ENCODE measurements at regions not wholly inside any gene's neighbourhood (a gene's known extent, or its start where the extent isn't known, plus 50 kb on each side); places are given as distances from the start of the nearest gene placed in this dataset.

DNA sequence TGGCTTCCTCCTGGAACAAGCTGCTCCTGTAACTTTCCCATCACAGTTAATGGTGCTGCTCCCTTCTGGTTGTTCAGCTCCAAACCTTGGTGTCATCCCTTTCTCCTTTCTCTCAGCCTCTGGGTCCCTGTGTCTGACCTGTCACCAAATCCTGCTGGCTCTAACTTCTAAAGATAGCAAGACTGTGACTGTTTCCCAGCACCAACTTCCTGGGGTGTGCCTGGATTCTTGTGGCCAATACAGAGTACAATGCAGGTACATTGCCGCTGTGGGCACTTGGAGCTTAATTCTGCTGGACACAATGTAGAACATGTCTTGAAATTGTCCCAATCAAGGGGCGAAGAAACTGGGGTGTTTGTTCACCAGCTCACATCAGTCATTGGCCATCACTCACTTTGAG is 156.7 kb upstream of the CSF3R start:
- DNase-seq: no peak

DNA sequence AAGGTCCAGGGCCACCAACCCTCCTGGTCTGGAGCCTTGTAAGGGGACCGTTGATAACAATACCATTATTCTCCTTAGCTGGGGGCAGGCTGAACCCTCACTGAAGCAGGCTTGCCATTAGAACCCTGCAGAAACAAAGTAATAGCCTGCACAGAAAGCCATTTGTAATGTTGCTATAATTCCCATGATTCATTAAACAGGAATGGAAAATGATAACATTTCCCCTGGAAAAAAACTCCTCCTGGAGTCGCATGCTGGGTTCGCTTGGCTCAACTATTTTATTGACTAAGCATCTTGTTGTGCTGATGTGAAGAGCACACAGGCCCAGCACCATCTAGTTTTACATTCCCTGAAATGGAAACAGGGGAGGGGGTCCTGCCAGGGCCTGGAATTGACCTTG is 155.6 kb upstream of the CSF3R start:
- DNase-seq: no peak

GRCh38 chr1:36636206-36636605 is 153.5 kb upstream of the CSF3R start:
- no peak for DNase-seq

DNA sequence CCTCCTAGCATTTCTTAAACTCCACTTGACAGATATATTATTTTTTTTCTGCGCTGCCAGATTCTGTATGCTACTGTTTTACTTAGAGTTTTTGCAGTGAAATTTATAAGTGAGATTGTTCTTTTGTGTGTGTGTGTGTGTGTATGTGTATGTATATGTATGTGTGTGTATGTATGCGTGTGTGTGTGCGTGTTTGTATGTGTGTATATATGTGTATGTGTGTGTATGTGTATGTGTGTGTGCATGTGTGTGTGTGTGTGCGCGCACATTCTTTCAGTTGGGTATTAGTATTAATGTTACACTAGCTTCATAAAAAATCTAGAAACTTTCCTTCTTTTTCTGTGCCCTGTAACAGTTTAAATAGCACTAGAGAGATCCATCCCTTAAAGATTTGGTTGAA is 152.6 kb upstream of the CSF3R start:
- no peak for DNase-seq

DNA sequence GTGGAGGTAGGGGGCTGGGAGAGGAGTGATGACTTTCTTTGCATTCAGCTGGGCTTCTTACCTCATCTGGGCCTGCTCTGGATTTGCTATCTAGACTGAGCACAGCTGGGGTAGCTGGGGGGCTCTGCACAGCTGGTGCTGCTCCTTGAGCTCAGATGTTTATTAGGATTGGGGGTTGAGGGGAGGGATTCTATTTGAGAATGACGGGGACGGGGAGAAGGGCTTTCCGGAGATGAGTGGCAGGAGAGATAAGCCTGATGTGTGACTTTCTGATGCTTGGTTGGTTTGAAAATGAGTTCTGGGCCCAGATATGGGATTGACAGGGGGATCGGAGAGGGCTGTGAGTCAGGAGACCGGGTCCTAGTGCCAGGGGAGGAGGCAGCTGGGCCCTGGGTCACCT is 146.1 kb upstream of the CSF3R start:
- DNase-seq: no peak

DNA sequence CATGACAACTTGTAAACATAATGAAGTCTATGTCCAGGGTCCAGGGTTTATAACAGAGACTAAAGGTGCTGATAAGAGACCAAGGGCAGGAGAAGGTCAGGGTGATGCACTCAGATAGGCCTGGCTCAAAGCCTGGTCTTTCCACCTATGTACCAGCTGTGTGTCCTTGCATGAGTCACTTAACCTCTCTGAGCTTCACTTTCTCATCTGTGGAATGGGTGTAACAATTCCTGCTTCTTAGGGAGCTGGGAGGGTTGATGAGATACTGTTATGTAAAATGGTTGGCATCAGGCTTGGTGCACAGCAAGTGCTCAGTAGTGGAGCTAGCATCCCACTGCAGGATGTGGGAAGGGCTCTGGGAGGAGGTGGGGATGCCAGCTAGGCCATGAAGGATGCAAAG is 143.7 kb upstream of the CSF3R start:
- no peak for DNase-seq

DNA sequence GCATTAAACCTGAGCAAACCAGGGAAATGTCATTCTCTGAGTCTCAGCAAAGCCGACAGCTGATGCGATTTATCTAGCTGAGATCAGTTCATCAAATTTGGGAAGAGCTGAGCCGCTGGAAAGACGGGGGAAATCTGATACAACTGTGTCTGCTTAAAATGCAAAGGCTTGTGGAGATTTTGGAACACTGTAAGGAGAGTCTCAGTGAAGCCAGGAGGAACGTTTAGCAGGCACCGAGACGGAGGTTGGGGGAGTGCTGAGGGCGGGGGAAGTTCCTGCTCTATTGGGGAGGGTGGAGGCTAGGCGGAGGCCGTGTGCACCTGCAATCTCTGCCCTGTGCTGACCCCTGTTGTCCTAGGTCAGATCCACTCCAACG is 143.2 kb upstream of the CSF3R start:
- no peak for DNase-seq

DNA sequence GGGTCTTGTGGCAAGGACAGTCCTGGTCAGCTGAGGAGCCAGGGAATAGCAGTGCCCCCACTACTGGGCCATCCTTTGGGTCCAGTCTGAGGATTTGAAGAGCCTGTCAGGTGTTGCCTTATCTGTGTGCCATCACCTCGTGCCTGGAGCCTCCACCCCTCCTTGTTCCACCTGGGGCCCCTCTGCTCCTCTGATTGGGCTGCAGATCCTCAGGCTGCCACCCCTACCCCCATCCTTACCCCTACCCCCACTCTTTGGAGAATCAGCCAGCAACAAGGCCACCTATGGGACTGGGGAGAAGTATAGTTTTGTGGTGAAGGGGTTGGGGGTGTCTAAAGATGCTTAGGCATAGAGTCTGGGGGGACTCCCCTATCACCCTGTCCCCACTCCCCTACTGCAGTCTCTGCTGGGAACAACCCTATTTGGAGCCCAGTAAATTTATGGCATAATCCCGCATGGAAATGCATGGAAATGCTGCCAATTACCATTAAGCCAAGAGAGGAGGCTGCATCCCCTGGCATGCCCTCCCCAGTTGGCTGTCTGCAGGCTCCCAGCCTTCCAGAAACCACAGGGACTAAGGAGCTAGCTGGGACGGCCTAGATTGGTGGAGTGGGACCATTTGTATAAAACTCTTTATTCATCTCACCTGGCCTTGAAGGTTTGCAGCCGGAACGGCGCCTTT is 142.7 kb upstream of the CSF3R start:
- no peak for DNase-seq

- no peak for DNase-seq
Measured at GRCh38 chr1:36624466-36624865, 141.8 kb upstream of the CSF3R start.

DNA sequence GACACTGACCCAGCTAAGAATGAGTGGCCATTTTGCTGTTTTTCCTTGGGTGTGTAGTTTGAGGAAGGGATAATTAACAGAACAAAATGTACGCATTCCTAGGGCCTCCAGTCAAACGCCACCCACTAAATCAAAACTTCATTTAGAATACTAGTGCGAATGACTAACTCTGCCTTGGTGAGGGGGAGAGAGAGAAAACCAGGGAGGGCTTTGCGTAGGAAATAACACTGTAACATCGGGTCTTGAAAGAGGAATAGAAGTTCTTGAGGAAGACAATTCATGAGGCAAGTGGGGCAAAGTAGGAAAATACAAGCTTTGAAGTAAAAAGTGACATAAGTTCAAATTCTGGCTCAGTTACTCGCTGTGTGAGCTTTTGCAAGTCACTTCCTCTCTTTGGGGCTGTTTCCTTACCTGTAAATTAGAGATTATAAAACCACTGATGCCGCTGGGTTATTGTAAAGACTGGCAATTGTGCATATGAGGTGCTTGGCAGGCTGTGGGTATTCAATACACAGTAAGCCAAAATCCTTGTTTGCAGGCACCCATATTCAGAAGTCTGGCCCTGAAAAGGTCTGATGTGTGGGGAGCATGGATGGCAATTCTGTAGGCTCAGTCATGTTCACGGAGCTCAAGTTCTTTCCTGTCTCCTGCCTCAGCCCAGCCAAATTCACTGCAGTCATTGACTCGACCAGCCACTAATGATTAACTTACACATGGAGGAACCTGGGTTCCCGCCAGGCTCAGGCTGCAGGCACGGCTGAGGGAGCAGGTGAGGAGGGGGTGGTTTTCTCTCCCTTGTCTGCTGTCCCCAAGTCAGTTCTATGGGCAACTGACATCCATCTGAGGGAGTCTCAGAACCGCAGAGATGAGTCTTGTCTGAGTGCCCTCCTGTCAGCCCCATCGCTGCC is 140.3 kb upstream of the CSF3R start:
- DNase-seq: no peak

- DNase-seq: no peak
Measured at GRCh38 chr1:36621531-36621930, 138.8 kb upstream of the CSF3R start.

DNA sequence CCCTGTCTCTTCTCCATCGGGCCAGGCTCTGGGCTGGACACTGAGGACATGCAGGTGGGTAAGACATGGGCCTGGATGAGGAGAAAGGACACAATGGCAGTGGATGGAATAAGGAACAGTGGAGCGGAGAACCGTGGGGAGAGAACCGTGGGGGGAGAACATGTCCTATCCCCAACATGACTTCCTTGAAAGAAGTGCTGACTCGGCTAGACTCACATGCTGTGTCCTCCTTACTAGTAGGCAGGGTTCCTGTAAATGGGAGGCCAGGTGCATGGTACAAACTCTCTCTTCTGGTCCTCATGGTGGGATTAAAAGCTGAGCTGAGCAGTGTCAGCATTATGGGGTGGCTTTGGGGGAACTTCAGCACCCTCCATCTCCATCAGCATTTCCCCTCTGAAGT is 137.4 kb upstream of the CSF3R start:
- DNase-seq: no peak

DNA sequence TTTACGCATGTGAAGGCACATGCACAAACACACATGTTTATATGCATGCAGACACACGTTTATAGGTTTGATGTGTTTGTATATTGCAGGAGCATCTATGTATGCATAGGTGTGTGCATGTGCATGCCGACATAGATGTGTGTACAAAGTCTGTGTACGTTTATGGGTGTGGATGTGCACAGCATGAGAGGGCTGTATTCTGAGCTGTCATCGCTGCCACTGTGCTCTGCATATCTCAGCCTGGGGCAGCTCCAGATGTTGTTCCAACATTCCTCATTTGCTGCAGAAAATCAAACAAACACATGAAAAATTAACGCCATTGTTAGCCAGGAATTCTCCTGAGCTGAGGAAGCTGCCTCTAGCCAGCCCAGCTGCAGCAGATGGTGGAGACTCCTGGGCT is 132.3 kb upstream of the CSF3R start:
- DNase-seq: no peak

- DNase-seq: no peak
Measured at GRCh38 chr1:36614571-36614970, 131.9 kb upstream of the CSF3R start.

- no peak for DNase-seq
Measured at GRCh38 chr1:36613721-36614120, 131.0 kb upstream of the CSF3R start.

DNA sequence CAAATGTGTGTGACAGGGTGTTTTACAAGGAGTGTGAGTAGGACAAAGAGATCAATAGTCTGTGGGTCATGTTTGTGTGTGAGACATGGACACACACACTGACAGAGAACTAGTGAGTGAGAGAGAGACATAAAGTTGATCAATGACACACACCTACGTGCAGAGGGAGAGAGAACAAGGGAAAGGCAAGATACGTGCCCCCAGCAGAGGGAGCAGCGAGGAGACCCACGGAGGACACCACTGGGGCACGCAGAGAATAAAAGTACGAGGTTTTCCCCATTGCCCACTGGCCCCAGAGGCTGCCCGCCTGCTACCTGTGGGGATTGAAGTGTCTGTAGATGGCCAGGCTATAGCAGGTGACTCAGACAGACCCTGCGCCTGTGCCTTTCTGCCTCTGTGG is 130.2 kb upstream of the CSF3R start:
- DNase-seq: no peak

DNA sequence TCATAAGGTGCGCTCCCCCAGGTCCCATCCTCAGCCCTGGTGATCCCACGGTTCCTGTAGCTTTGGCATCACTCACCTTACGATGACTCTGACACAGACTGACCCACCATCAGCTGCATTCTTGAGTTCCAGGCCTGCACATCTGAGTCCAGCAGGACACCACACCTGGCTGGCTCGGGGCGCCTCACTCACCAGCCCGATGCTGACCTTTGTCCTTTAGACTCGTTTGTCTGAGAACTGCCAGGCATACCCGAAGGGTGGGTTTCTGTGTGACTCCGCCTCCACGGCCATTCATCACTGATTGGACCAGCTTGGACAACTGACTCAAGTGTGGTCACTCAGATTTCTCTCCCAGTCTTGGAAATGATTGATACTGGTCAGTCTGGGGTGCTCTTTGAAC is 129.4 kb upstream of the CSF3R start:
- no peak for DNase-seq

DNA sequence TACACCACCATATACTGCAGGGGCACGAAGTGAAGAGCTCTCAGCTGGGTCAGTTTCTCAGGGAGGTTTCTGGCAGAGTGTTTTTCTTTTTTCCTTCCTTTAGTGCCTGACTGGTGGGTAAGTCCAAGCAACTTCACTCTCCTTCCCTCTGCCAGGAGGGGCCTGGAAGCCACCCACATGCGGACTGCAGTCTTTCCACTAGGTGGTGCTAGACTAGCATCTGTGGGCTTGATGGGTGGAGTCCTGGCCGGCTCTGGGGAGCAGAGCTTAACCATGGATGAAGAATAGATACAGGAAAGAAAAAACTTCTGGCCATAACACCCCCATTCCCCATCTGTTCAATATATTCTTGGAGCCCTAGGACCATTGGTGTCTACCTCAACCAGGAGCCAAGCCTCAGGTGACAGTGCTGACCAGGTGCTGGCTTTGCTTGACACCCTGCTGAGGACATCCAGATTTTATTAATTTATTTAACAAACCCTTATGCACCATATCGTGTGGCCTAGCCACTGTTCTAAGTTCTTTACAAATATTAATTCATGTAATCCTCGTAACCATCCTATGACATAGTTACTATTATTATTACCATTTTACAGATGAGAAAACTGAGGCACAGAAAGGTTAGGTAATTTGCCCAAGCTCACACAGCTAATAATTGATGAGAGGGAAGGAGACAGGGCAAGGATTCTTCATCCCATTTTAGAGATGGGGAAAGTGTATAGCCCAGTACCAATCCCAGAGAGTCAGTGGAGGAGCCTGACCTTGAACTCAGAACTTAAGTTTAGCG is 126.7 kb upstream of the CSF3R start:
- peak; percentile 89 for DNase-seq

GRCh38 chr1:36608272-36608671 is 125.6 kb upstream of the CSF3R start:
- DNase-seq: no peak

DNA sequence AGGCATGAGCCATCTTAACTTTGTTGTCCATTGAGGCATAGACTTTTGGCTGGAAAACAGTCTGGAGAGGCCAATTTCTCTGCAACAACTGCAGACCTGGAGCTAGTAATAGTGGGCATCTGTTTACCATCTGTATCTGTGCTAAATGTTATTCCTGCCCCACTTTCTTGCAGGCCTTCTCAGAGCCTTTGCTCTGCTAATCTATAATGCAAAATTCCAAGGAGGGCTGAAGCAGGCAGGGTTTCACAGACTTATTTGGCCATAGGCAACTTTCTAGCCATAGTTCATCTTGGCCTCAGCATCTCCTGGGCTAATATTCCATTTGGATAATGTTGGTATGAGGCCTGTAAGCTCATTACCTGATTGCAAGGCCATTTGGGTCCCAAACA is 124.5 kb upstream of the CSF3R start:
- no peak for DNase-seq

GRCh38 chr1:36606641-36607262 is 124.0 kb upstream of the CSF3R start:
- DNase-seq: no peak

- no peak for DNase-seq
Measured at GRCh38 chr1:36605942-36606640, 123.4 kb upstream of the CSF3R start.

GRCh38 chr1:36603461-36603860 is 120.7 kb upstream of the CSF3R start:
- no peak for DNase-seq
